CD4-positive, alpha-beta T cell (primary cell): ENCODE measurements at regions not wholly inside any gene's neighbourhood (a gene's known extent, or its start where the extent isn't known, plus 50 kb on each side); places are given as distances from the start of the nearest gene placed in this dataset.

Experiments
- ATAC-seq: fragments of 200-7000 bp; cut with Tn5 transposase; one replicate; pipeline ENCODE4 v1.10.0; 2022; ENCODE audit warnings: mild to moderate bottlenecking; ENCODE audit not compliant: poor library complexity
- CTCF ChIA-PET: fragments of 350-600 bp; sonication (Branson Sonifier 250); formaldehyde crosslinking; loops from one replicate; lab custom pipeline; 2021; ENCODE audit warnings: antibody characterized with exemption, inconsistent platforms; lab: Charles Lee
- POLR2A ChIA-PET: fragments of 350-600 bp; sonication (Branson Sonifier 250); formaldehyde crosslinking; loops from one replicate; lab custom pipeline; 2021; ENCODE audit warnings: antibody characterized with exemption, inconsistent platforms; lab: Charles Lee
- DNase-seq, 14 experiments: peaks; one replicate each; pipeline ENCODE4 v3.0.0-alpha.2; 2013 to 2020; ENCODE audit warnings: mixed read lengths in 2 of 14
- H3K27ac ChIP-seq, 2 donors: one replicate each; pipeline versions ENCODE4 v1.5.1 to v1.7.0; 2013; ENCODE audit warnings: low read length in 2 of 2, low read depth in 1 of 2, mild to moderate bottlenecking in 1 of 2
- H3K27me3 ChIP-seq, 2 experiments: 1 replicate in 1 of 2; 2 replicates in 1 of 2; pipeline versions ENCODE4 v1.6.1 to v1.7.0; 2013; ENCODE audit warnings: low read length in 2 of 2, control low read depth in 1 of 2, mild to moderate bottlenecking in 1 of 2, moderate library complexity in 1 of 2; ENCODE audit not compliant: insufficient read depth in 2 of 2, control insufficient read depth in 1 of 2
- H3K36me3 ChIP-seq: one replicate; pipeline ENCODE4 v1.6.1; 2013; ENCODE audit warnings: low read length, control low read depth; ENCODE audit not compliant: insufficient read depth
- H3K4me1 ChIP-seq: one replicate; pipeline ENCODE4 v1.6.1; 2013; ENCODE audit warnings: low read length, control low read depth; ENCODE audit not compliant: insufficient read depth
- H3K4me3 ChIP-seq: one replicate; pipeline ENCODE4 v1.5.1; 2013; ENCODE audit warnings: mild to moderate bottlenecking, low read length, moderate library complexity
- H3K9me3 ChIP-seq, 2 experiments: 1 replicate in 1 of 2; 2 replicates in 1 of 2; pipeline versions ENCODE4 v1.6.1 to v1.7.0; 2013; ENCODE audit warnings: low read length in 2 of 2, mild to moderate bottlenecking in 2 of 2, control low read depth in 1 of 2, moderate library complexity in 1 of 2; ENCODE audit not compliant: control insufficient read depth in 1 of 2, insufficient read depth in 1 of 2
- H3K27ac Mint-ChIP-seq: one replicate; pipeline ENCODE4 v1.8.0; 2020; ENCODE audit warnings: mixed read lengths
- H3K27me3 Mint-ChIP-seq: one replicate; pipeline ENCODE4 v1.8.0; 2021; ENCODE audit warnings: mixed read lengths
- H3K36me3 Mint-ChIP-seq: one replicate; pipeline ENCODE4 v1.8.0; 2021; ENCODE audit warnings: low read depth, mixed read lengths
- H3K4me1 Mint-ChIP-seq: one replicate; pipeline ENCODE4 v1.8.0; 2021; ENCODE audit warnings: low read depth, mixed read lengths
- H3K4me3 Mint-ChIP-seq: one replicate; pipeline ENCODE4 v1.8.0; 2020; ENCODE audit warnings: mild to moderate bottlenecking, mixed read lengths
- H3K9me3 Mint-ChIP-seq: one replicate; pipeline ENCODE4 v1.8.0; 2020; ENCODE audit warnings: mixed read lengths
- intact Hi-C, 2 experiments: fragments of 100-400 bp; cut with DNase I in 1 of 2; cut with micrococcal nuclease in 1 of 2; formaldehyde crosslinking; loops; one replicate each; pipeline versions ENCODE4 v1.15.1 to v1.9.0; 2023 to 2025; cut with DNase I, micrococcal nuclease
- TF ChIP-seq, protein P1 (sequence below): fragments of 200-600 bp; IDR thresholded peaks from one replicate; pipeline ENCODE4 v1.8.0; 2022; ENCODE audit warnings: antibody characterized with exemption, mild to moderate bottlenecking

DNA sequence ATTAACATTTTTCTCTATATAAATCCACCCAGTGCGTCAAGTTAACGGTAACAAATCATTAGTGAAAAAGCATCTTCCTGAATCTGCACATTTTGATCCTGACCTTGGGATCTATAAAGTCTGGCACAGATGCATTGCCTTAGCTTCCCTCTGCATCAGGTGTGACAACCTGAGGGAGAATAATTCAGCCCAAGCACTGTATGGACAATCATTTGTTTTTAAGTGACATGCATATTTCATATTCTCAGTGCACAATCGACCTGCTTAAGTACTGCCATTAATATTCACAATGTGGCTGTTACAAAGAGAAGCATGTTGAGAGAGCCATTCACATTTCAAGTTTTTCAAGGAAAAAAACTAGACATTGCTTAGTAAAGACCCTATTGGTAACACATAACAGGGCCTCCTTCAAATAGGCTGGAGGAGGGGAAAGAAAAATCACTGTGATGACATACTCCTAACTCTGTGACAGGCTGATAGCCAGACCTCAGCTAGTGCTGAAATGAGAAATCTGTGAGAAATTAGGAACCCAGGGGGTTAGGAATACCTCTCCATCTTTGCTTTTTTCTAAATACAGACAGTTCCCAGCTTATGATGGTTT, 505.3 kb upstream of the CDH5 start:
- Histone ChIP-seq H3K4me3 (no peak overlapping the region), H3K36me3 (no peaks in the 10 kb centered on the region), H3K27me3 (no peaks in the 10 kb centered on the region), H3K4me1 (no peaks in the 10 kb centered on the region), H3K9me3 (peaks cover 0 to 5% of the 10 kb centered on the region in 2 experiments), H3K27ac (no peak overlapping the region)
- Mint-ChIP-seq H3K27me3 (no peaks in the 10 kb centered on the region), H3K36me3 (no peaks in the 10 kb centered on the region), H3K27ac (no peak overlapping the region), H3K9me3 (peaks cover 6% of the 10 kb centered on the region), H3K4me3 (no peak overlapping the region), H3K4me1 (no peaks in the 10 kb centered on the region)
- POLR2A ChIA-PET: no interaction called here
- TF ChIP-seq, protein P1, sequence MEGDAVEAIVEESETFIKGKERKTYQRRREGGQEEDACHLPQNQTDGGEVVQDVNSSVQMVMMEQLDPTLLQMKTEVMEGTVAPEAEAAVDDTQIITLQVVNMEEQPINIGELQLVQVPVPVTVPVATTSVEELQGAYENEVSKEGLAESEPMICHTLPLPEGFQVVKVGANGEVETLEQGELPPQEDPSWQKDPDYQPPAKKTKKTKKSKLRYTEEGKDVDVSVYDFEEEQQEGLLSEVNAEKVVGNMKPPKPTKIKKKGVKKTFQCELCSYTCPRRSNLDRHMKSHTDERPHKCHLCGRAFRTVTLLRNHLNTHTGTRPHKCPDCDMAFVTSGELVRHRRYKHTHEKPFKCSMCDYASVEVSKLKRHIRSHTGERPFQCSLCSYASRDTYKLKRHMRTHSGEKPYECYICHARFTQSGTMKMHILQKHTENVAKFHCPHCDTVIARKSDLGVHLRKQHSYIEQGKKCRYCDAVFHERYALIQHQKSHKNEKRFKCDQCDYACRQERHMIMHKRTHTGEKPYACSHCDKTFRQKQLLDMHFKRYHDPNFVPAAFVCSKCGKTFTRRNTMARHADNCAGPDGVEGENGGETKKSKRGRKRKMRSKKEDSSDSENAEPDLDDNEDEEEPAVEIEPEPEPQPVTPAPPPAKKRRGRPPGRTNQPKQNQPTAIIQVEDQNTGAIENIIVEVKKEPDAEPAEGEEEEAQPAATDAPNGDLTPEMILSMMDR: no peak
- CTCF ChIA-PET: no interaction called here
- DNase-seq (no peak), ATAC-seq (no peak)
- intact Hi-C loops: no loop called here

DNA sequence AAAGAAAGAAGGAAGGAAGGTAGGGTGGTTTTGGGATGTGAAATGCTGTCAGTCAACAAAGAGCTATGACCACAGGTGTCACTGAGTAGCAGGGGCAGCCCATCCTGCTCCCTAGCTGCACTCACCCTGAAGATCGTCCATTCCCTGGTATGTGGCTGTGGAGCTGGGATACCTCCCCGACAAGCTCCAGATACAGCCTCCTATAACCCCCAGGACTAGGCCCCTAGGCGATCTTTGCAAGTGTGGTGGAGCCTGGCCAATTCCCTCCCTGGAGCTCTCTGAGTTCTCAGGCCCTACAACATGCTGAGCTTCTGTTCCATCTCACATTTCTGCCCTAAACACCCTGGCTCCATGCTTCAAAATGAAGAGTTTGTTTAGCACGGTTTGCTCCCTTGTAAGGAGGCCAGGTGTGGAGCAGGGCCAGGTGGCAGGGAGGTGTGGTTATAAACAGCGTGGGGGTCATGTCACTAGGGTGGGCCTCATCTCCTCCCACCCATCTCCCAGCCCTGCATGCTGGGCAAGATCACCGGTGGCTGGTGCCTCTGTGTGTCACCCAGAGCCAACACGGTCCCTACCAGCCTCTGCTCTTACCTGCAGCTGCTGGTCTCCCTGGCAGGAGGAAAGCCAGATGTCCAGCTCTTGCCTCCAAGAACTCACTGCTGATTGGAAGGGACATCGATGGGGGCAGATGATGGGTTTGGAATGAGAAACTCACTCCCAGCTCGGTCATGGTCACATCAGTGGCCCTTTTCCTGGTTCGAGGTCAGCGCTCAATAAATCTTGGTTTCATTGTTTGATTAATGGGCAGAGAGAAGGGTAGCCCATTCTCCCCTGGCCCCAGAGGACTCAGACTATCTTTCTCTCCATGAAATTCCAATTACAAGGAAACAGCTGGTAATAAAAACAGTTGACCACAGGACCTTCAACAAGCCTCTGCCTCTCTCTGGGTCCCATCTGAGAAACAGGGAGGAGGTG, 511.0 kb upstream of the CDH5 start:
- ATAC-seq: no peak
- DNase-seq: no peak
- intact Hi-C loops: no loop called here
- Histone ChIP-seq H3K27me3 (no peaks in the 10 kb centered on the region), H3K9me3 (peaks cover 0 to 4% of the 10 kb centered on the region in 2 experiments), H3K4me1 (no peaks in the 10 kb centered on the region), H3K27ac (no peak overlapping the region), H3K4me3 (no peak overlapping the region), H3K36me3 (no peaks in the 10 kb centered on the region)
- no peaks in the 10 kb centered on the region for H3K4me1 Mint-ChIP-seq
- no peak overlapping the region for H3K4me3 Mint-ChIP-seq
- no peaks in the 10 kb centered on the region for H3K27me3 Mint-ChIP-seq
- TF ChIP-seq, protein P1: no peak
- ChIA-PET POLR2A (no interaction called here), CTCF (no interaction called here)
- peaks cover 6% of the 10 kb centered on the region for H3K9me3 Mint-ChIP-seq
- H3K27ac Mint-ChIP-seq: no peak overlapping the region
- H3K36me3 Mint-ChIP-seq: no peaks in the 10 kb centered on the region

DNA sequence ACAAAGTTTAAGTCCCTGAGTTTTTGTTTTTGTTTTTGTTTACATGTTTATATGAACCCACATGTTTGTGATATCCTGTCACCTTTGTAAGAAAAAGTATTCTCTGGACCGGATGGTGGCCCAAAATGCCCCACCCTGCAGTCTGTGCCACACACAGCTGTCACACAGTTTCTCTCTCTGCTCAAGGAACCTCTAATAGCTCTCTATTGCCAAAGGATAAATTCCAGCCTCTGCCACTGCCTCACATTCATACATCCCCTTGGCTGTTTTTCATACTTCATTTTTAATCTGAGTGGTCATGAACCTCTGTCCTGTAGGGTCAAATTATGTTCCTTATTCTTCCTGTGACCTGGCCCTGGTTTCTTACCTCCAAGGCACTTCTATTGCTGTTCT, 520.3 kb upstream of the CDH5 start:
- no peaks in the 10 kb centered on the region for H3K36me3 Mint-ChIP-seq
- H3K4me3 ChIP-seq: no peak overlapping the region
- no peaks in the 10 kb centered on the region for H3K36me3 ChIP-seq

More for the DNA sequence above, 520.3 kb upstream of the CDH5 start:
- no peaks in the 10 kb centered on the region for H3K4me1 ChIP-seq
- H3K9me3 ChIP-seq: peaks cover 0 to 4% of the 10 kb centered on the region in 2 experiments
- no peaks in the 10 kb centered on the region for H3K9me3 Mint-ChIP-seq
- CTCF ChIA-PET: no interaction called here
- DNase-seq (no peak), ATAC-seq (no peak)
- H3K27me3 ChIP-seq: no peaks in the 10 kb centered on the region
- intact Hi-C loops: no loop called here
- H3K27ac Mint-ChIP-seq: no peak overlapping the region
- no peaks in the 10 kb centered on the region for H3K4me1 Mint-ChIP-seq
- TF ChIP-seq, protein P1: no peak
- no peaks in the 10 kb centered on the region for H3K27me3 Mint-ChIP-seq
- H3K27ac ChIP-seq: no peak overlapping the region
- POLR2A ChIA-PET: no interaction called here
- no peak overlapping the region for H3K4me3 Mint-ChIP-seq
